GM19452 (cell line): ENCODE measurements at regions not wholly inside any gene's neighbourhood (a gene's known extent, or its start where the extent isn't known, plus 50 kb on each side); places are given as distances from the start of the nearest gene placed in this dataset.
"Not testable (repeated sequence)": the region's sequence is repeated elsewhere in the genome, so short reads cannot be mapped to it uniquely, and the experiment has no call there.

Source experiments
- ATAC-seq: cut with Tn5 transposase; IDR thresholded peaks from one replicate; pipeline ENCODE4 v1.9.1; 2021; ENCODE audit not compliant: unreplicated experiment

GRCh38 chr2:223457301-223457700, 144.9 kb downstream of the SCG2 start:
- ATAC-seq = no peak

- ATAC-seq = no peak
These were observed 142.7 kb downstream of the SCG2 start for GRCh38 chr2:223459328-223459939.

GRCh38 chr2:223460209-223460608, 142.0 kb downstream of the SCG2 start:
- no peak for ATAC-seq

DNA sequence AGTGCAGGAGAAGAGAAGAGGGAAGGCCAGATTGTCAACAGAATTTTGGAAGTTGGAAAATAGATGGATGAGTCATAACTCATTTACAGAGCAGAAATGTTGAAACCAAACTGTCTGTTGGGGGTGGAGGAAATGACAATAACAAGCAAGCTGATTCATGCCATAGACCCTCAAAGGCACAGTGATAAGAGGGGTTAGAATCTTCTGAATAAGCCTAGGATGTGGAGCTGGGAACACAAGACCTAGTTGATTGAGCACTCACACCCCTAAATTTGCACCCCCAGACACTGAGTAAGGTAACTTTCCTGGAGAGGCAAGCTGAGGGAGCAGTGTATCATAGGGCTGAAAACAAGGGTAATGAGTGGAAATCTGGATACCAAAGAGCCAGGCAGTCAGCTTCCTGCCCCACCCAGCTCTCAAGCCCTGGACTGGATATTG, 141.4 kb downstream of the SCG2 start:
- ATAC-seq = no peak

- ATAC-seq = no peak
These were observed 138.1 kb downstream of the SCG2 start for GRCh38 chr2:223464071-223464470.

DNA sequence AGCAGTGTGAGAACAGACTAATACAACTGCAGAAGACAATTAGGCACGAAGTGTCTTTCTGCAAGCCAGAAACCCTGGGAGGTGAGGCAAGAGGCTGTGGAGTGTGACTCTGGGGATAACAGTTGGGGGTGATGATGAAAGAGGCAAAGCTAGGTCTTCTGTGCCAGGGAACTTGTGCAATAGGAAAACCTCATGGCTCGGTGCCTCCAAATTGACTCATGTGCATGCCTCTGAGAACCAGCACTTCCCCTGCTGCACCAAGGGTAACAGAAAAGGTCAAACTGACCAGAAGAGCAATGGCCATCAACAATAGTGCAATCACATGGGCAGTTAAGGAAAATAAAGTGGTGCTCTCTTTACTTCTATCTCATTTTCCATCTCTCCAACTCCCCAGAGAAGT, 136.4 kb downstream of the SCG2 start:
- ATAC-seq = no peak

GRCh38 chr2:223467196-223467595, 135.0 kb downstream of the SCG2 start:
- ATAC-seq = no peak

DNA sequence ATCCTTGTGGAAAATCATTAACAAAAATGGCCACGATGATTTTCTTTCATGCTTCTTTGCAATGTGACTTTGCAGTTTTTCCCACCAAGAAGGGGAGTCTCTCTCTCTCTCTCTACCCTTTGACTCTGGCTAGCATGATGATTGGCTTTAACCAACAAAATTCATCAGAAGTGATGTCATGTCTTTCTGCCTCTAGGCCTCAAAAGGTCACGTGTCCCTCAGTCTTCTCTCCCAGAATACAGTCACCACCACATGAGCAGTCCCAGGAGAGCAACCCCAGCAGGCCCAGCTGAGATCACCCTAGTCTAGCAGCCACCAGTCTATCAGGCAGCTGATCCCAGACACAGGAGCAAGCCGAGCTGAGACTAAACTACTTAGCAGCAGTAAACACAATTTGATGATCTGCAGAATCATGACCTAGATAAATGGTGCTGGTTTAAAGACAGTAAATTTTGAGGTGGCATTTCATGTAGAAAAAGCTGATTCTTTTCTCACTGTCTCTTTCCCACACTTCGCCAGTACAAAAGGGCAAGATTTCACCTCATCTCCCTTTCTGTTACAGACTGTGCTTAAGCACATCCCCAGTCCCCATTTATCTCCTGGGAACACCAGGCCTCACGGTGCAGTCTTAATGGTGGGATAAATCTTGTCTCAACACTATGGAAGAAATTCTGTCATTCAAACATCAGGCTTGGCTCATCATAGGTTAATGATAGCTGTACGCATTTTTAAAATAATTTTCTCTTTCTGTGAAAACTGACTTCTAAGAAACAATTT, 132.7 kb downstream of the SCG2 start:
- ATAC-seq = no peak

- no peak for ATAC-seq
These were observed 131.6 kb downstream of the SCG2 start for GRCh38 chr2:223470602-223471001.

GRCh38 chr2:223472771-223473170, 129.4 kb downstream of the SCG2 start:
- no peak for ATAC-seq

DNA sequence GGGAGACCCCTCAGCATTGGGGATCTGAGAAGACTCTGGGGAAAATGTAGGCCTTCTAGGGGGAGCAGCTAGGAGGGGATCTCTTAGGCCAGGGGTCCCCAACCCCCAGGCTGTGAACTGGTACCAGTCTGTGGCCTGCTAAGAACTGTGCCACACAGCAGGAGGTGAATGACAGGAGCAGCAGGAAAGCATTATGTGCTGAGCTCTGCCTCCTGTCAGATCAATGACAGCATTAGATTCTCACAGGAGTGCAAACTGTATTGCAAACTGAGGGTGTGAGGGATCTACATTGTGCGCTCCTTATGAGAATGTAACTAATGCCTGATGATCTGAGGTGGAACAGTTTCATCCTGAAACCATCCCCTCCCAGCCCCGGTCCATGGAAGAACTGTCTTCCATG, 127.3 kb downstream of the SCG2 start:
- ATAC-seq = no peak

GRCh38 chr2:223475901-223476300, 126.3 kb downstream of the SCG2 start:
- ATAC-seq = no peak

- no peak for ATAC-seq
These were observed 124.8 kb downstream of the SCG2 start for GRCh38 chr2:223477318-223477717.

DNA sequence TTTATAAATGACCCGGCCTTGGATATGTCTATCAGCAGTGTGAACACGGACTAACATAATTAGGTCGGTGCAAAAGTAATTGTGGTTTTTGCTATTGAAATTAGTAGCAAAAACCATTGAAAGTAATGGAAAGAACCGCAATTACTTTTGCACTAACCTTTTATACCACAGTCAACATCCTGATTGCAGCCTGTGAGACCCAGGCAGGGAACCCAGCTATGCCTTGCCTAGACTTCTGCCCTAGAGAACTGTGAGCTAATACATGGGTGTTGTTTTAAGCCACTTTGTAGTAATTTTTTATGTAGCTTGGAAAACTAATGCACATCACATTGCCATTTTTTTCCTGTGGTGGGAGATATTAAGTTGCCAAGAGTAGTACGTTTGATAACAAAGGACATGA, 120.7 kb downstream of the SCG2 start:
- no peak for ATAC-seq

DNA sequence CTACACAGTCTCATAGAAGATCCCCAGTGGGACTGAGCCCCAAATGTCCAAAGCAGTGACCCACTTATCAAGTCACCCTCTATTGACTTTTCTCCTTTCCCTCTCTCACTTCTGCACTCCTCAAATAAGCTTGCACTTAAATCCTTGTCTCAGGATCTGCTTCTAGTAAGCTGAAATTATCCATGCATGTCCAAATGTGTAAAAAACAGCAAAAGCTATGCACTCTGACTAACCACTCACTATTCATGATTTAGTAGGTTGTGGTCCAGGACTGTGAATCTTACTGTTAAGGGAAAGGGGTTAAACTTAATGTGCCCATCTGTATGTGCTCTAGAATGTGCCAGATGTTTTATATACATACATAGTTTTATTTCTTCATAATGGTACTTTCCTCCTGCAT, 115.4 kb downstream of the SCG2 start:
- ATAC-seq = no peak

DNA sequence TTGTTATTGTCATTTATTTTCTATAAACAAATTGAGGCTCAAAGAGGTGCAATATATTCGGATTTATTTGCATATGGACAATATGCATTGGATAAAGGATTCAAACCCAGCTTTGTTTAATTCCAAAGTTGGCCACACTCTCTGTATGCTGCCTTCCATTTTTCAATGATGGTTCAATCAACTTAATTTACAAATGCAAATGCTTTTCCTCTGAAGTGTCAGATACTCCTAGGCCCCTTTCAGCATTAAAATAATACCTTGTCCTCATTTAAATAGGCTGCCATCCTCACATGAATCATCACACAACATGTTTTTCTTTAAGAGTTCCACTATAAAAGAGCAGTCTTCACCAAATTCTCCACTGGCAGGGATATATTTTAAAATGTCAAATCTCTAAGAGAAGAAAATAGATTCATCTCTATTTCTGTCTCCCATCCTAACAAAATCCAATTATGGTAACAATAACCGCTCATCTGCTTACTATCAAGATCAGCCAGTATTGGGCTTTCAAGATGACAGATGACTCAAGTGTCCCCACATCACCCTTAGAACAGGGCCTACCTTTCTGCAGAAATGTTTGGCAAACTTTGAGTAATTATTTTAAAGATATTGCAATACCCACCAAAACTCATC, 114.8 kb downstream of the SCG2 start:
- no peak for ATAC-seq

- ATAC-seq = no peak
These were observed 113.3 kb downstream of the SCG2 start for GRCh38 chr2:223488814-223489213.

GRCh38 chr2:223494496-223494895, 107.7 kb downstream of the SCG2 start:
- ATAC-seq = no peak

GRCh38 chr2:223494942-223495341, 107.2 kb downstream of the SCG2 start:
- no peak for ATAC-seq

DNA sequence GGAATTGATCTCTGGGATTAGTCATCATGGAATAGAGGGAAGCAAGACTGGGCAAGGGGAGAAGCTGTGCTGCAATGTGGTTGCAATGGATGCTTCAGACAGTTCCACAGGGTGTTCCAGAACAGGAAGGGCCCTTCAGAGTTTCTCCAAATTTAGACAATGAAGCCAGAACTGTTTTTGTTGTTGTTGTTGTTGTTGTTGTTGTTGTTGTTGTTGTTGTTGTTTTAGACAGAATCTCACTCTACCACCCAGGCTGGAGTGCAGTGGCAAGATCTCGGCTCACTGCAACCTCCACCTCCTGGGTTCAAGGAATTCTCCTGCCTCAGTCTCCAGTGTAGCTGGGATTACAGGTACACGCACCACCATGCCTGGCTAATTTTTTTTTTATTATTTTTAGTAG, 105.3 kb downstream of the SCG2 start:
- ATAC-seq = not testable (repeated sequence)

- no peak for ATAC-seq
These were observed 101.5 kb downstream of the SCG2 start for GRCh38 chr2:223500709-223501108.

- ATAC-seq = no peak
These were observed 100.5 kb downstream of the SCG2 start for GRCh38 chr2:223501641-223502040.
